ENCODE measurements at regions not wholly inside any gene's neighbourhood (a gene's known extent, or its start where the extent isn't known, plus 50 kb on each side); places are given as distances from the start of the nearest gene placed in this dataset.

DNA sequence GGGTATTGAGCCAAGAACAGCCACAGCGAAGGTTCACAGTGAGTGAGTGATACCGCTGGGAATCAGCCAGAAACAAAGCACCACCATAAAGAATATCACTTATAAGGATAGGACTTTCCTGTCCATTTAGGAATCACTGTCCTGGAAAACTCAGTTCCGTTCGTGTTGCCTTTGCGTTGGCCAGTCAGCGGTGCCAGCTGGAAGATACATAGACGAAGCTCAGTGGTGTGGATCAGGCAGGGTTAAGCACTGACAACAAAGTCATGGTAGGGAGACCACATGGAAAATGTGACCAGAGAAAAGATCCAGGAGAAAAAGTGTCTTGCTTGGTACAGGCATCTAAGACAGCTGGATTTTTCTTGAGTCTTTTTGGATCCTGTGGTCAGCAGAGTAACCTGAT lies 579.7 kb upstream of the DPP6 start:
- no peak for DNase-seq

DNA sequence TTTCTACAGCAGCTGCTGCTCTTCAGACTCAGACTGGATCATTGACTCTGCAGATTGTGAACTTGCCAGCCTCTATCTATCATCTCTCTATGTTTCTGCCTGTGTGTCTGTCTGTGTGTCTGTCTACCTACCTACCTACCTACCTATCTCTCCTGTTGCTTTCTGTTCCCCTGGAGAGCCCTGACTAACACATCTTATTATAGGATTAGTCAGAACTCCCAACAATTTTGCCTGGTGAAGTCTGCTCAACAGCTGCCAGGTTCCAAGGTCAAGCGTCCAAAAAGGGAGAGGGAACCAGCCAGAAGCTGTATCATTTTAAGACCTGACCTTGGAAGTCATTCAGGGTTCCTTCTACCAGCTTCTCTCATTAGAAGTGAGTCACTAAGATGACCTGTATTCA lies 579.0 kb upstream of the DPP6 start:
- no peak for DNase-seq

DNA sequence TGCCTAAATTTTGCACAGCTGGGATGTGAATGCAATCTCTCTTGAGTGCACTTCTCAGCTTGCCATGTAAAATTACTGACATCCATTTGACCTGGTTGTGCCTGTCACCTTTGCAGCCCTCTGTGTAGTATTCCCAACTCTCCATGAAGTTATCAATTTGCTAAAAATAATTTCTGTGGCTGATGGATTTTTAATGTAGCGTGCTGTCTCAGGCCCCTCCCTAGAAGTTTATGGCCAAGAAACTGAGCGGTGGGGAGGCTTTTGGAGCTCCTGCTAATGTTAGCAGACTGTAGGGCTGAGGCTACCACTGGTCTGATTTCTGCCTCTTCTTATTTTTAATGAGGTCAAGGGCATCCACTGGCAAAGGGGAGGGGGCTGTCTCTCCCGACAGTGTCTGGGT lies 577.0 kb upstream of the DPP6 start:
- DNase-seq, result no peak

DNA sequence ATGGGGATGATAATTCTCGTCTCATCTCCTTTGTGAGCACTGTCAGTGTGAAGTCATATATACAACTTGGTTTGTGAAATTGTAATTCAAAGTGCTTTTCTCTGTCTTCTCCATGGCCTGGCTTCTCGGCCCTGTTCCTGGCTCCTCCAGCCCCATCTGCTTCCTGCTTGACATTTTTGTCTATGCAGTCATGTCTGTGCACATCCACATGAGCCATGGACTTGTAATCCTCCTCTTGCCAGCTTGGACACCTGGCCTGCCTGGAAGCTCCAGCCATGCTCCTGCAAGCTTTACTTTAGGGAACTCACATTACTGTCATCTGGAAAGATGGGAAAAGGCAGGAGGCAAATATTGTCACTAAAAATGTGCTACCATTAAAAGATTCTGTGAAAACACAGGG lies 576.0 kb upstream of the DPP6 start:
- DNase-seq, result no peak

DNA sequence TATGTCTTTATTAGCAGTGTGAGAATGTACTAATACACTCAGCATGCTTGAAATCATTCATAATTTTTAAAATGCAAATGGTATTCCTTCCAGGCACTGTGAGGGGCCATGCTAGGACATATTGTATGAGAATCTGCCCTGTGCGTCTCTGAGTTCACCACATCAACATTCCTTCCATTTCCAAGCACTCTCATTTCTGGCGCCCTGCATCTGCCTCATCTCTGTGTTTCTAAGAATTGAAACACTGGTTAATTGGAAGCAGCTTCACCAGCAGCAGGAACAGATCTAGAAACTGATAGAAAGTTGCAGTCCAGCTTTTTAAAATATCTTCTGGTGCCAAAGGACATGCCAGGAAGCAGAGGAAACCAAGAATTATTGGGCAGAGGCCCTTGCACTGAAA lies 555.9 kb upstream of the DPP6 start:
- DNase-seq, result no peak

DNA sequence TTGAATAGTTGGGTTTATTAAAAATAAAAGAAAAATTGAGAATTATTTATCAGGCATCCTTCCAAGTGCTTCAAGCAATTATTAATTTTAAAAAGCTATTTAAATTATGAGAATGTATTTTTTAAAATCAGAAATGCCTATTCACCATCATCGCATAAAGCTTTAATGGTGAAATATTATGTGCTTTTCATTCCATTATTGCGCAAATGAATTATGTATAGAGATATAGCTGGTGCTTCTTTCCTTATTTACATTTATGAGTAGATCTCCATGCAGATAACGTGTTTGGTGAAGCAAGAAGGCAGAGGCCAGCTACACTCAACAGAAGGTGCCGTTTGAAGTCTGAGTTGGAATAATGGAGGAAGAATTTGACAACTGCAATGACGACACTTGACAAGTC lies 549.1 kb upstream of the DPP6 start:
- no peak for DNase-seq

DNA sequence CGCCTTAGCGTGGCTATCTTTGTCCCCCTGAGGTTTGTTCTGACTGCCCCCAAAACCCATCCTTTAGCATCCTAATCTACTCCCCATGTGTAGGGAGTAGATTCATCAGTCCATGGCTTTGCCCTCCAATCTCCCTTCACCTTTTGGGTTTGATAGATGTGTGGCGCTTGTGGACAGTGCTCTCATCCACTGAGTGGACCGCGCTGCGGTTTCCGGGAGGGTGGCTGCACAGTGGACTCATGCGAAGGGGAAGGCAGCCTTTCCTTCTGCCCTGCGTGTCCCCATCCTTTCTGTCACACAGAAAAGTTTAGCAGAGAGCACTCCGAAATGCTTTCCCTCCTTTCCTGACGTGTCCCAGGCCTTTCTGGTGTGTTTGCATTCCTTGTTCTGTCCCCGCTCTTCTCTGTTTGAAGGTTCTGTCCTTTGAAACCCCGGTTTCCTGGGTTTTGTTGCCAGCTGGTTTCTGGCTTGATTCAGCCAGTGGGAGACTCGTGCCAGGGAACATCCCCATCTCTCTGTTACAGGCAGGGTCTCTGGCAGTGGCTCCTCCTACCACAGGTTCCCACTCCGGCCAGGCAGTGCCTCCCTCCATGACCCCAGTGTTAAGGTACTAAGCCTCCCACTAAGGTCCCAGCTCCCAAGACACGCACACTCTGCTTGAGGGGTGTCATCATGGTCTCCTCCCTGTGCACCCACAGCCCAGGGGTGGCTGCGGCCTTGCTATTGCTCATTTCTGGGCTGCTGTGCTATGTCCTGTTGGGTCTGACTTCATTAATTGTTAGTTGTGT lies 547.7 kb upstream of the DPP6 start:
- no peak for DNase-seq

DNA sequence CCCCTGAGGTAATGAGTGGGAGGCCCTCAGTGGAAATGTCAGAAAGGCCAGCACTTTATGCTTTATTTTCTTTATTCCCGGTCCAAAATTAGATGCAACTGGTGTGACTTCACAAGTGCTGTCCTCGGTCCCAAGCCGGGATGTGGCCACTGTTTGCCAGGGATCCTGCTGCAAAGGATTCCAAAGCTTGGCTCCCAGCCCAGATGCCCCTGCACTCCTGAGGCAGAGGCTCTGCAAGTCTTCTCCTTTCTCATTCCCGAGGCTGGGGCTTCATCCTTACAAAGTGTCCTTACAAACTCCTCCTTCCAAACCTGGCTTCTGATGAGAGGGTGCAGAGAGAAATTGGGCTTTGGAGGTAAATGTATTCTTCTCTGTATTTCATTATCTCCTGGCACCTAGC lies 544.3 kb upstream of the DPP6 start:
- DNase-seq, result no peak

DNA sequence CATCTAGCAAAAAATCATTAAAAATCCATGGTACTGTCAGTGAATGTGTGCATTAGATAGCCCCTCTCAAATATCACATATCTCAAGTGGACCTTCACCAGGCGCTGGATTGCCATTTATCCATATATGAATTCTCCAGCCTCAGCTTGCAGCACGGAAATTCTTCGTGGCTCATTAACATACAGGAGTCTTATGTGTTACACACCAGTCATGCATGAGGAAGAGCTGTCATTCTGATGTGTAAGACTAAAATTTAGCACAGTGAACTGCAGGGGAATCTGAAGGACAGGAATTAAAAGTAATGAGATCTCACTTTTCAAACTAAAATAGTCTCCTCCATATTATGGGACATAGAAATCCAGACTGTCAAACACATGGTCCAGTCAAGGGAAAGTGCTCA lies 542.4 kb upstream of the DPP6 start:
- no peak for DNase-seq

DNA sequence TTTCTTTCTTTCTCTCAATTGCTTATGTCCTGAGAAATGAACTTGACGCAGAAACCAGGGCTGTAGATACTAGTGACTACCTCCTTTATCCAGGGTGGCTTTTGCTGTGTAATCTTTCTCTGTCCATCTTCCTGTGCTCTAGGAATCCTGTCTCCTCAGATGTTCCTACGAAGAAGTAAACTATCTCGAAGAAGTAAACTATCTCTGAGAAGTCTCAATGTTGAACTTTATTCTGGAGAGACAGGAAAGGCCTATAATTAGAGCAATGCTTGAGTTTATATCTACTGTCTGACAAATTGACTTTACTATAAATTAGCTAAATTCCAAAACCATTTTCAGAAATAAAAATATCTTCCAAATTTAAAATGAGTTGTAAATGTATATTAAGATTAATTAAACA lies 541.5 kb upstream of the DPP6 start:
- no peak for DNase-seq

DNA sequence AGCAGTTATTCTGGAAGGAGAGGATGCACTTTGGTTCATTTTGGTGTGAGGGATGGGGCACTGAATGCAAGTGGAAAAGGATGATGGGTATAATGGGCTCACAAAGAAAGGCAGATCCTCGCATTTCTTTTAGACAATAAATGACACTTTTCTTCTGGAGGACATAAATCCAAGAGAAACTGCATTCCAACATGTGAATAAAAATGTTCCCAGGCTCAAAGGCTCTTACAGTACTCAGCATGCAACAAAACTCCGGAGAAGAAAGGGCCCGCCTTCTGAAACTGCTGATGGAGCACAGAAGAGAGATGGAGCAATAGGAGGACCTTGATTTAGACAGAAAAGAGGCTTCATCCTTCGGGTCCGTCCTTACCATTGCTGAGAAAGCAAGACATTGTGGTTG lies 538.2 kb upstream of the DPP6 start:
- no peak for DNase-seq

DNA sequence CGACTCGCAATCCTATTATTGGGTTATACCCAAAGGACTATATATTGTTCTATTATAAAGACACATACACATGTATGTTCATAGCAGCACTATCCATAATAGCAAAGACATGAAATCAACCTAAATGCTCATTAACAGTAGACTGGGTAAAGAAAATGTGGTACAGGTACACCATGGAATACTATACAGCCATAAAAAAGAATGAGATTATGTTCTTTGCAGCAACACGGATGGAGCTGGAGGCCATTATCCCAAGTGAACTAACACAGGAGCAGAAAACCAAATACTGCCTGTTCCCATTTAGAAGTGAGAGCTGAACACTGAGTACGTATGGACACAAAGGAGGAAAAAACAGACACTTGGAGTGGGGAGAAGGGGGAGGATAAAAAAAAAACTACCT lies 536.8 kb upstream of the DPP6 start:
- no peak for DNase-seq

DNA sequence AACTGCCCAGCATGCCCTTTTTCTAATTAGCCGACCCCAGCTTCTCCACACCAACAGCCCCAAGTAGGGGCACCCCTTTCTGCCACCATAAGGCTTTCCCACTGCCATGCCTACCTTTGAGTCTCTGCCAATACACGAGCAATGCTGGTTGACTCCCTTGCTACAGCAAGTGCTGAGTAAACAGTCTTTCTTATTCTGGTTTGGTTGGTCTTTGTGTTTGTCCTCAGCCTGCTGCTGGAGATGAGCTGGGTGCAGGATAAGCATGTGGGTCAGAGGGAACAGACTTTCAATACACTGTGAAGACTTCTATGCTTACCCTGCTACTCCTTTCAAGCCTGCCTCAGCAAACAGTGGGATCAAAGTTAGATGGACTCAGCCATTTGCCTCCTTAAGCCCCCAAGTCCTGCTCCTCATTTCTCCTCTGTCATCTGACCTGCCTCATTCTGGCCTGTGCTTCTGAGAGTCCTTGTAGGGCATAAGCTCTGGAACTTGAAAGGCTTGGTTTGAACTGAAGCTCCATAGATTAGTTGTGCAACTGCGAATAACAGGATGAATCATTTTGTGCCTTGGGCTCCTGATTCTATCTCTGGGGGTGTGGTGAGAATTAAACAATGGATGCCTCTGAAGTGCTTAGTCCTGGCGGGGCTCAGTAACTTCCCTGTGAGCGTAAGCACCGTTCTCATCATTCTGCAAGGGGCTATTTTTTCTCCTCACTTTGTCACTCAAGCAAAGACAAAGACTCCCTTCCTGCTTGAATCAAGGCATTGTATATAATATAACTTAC lies 533.8 kb upstream of the DPP6 start:
- DNase-seq, result no peak

DNA sequence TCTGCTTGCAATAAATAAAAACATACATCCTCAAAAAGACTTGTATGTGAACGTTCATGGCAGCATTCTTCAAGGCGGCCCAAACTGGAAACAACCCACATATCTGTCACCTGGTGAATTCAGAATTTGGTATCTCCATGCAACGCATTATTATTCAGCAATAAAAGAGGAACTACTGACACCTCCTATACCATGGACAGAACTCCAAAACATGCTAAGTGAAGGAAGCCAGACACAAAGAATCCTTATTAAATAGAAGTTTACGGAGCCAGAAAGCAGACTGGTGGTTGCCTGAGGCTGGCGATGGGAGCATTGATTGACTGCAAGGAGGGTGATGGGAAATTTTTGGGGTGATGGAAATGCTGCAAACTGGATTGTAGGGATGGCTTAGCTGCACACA lies 530.8 kb upstream of the DPP6 start:
- no peak for DNase-seq

DNA sequence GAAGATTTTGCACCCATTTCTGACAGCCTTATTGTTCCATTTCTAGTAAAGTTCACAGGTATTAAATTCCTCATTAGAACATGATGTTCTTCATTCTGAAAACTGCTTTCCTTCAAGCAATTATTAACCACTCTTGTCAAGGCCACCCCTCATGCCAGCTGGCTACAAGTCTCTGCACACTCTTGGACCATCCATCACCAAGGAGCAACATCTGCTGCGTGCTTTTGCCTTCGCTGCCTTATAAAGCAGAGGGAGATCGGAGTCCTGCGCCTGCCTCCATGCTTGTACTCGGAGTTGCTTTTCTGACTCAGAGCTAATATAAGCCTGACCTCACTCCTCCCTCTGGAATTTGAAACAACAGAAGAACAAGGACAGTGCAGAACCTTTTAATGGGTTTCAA lies 529.9 kb upstream of the DPP6 start:
- no peak for DNase-seq

DNA sequence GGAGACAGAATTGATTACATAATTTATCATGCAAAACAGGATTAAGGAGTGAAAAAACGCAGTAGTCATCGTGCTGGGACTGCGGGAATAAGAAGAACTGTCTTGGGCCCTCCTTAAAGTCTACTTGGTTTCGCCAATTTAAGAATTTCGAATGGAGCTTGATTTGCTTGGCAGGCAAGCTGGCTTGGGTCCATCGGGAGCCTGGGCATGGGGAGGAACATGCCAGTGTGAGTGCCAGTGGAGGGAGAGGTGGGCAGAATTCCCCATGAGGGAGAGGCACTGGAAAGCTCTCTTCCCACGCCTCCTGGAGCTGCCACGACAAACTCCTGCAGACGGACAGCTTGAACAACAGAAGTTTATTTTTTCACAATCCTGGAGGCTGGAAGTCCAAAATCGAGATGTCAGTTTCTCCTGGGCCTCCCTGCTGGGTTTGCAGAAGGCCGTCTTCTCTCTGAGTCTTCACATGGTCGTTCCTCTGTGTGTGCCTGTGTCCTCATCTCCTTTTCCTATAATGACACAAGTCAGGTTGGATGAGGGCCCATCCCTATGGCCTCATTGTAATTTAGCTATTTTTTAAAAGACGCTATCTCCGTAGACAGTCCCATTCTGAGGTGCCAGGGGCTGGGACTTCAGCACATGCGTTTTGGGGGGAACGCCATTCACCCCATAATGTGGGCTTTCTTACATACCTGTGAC lies 528.7 kb upstream of the DPP6 start:
- no peak for DNase-seq

DNA sequence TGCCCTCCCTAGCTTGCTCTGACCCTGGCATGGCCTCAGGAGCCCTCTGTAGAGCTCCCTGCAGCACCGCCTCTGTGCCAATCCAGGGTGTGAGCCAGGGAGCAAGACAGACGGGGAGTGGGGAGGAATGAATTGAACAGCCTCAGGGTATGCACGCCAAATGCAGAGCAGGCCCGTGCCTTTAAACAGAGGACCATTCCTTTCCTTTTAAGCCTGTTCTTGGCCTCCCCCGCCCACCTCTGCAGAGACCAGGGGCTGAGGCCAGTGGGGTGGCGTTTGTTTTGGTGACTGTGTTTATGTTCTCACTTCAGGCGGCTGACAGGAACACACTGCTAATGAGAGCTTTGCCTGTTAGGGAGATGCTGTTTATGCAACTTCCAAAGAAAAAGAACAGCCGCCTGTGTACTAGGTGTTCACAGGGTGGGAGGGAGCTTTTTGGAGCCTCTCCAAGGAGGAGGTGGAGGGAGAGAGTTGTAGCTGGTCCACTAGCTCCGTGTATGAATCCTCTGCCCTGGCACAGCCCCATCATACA lies 528.1 kb upstream of the DPP6 start:
- no peak for DNase-seq

DNA sequence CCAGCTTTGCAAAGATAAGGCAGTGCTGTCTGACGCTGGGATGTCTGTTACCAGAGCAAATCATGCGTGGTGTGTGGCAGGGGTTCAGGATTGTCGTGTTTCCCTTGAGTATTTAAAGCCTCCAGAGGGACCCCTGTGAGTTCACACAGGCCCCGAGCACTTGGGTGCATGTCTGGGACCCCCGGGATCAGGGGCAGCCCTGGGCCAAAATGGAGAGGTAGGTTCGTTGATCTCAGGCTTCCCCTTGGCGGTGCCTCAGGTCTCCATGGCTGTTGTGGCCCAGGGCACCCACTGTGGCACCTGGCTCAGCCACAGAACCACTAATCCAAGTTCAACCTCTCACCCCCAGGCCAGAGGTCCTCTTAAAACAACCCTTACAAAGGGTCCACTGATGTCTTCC lies 523.1 kb upstream of the DPP6 start:
- DNase-seq, result no peak

DNA sequence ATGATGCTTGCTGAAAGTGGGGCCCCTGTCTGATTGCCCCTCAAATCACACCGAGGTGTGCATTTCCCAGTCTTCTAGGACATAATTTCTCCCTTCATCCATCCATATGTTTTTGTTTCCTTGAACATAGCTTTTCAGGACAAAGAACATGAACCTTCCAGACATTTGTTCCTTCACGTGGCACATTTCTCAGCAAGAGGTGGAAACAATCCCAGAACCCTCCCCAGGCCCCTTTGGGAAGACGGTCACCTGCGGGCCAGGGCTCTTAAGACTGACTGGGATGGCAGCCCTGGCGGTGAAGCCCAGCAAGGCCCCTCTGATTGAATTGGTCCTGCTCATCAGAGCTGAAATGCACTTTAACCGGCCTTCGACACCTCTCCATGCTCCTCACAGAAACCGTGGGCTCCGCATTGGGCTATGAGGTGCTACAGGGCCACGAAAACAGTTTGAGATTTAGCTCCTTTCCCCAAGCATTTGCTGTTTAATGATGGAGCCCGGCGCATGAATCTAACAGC lies 522.5 kb upstream of the DPP6 start:
- DNase-seq, result no peak

DNA sequence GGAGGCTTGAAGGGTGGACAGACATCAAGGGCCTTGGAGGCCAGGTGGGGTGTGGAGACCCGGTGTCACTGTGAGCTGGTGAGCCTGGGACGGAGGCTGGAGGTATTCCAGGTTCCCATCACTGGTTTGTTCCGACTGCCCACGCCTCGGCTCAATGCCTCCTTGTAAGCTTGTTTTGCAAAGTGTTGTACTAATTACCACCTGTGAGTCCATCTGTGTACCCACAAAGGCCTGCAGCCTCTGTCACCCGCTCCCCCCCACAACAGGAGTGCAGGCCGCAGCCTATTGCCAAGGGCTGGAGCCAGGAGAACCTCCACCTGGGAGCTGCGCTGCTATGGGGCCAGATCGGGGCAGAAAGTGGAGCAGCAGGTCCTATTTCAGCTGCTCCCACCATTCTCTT lies 521.8 kb upstream of the DPP6 start:
- DNase-seq, result no peak

DNA sequence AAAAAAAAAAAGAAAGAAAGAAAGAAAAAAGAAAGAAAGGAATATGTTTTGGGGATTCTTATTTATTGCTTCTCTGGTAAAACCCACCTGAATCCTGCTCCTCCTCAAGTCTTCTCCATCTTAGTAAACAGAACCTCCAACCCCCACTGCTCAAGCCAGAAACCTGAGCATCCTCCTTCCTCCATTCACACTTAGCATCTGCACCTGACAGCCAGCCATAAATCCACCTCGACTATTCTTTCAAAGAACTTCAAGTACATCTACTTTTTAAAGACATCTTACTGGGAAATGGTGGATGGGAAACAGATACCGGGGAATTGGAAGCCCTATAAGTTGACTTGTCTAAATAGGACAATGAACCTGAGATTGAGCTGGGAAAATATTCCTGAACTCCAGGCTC lies 519.9 kb upstream of the DPP6 start:
- no peak for DNase-seq

DNA sequence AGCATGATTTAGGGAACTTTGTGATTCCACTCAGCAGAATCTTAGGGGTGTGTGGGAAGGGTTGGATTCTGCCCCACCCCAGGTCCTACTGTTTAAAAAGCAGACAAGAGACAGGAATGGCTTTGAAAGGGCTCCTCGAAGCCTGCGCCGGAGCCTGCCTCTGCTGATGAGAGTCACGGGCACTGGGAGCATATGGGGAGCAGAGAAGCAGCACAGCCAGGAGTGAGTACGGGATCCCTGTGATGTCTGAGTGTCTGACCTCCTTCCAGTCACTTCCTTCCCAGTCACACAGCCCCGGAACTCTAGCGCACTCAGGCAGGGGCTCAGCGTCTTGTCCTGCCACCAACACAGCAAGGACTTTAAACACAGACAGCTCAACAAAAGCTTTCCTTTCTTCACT lies 514.9 kb upstream of the DPP6 start:
- DNase-seq, result no peak

DNA sequence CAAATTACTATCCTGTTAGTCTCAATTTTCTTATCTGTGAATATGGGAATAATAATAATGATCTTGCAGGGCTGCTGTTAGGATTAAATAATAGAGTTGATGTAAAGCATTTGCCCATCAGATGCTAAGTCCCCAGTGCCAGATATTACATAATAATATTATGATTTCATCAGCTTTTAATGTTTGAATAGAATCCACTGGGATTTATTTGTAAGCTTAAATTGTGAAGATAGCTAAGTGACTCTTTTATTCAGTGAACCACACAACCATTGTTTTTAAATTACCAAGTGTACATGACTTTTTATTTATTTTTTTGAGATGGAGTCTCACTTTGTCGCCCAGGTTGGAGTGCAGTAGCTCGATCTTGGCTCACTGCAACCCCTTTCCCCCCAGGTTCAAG lies 510.3 kb upstream of the DPP6 start:
- DNase-seq, result no peak

DNA sequence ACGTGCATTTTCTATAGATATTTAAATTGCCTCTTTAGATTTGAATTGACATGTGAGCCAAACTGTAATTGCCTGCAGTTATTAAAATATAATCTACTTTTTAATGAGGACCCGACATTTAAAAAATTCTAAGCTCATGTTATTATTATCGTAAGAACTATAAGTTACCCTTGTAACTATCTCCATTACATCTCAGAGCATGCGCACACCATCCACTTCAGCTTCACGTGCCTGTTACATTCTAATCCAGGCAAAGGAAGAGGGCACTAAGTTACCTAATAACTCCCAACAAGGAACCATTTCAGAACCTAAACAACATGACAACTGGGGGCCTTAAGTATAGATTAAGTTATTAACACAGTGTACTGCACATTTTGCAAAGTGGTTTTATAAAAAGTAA lies 509.0 kb upstream of the DPP6 start:
- DNase-seq, result no peak

Data from activated CD4-positive, alpha-beta T cell treated with anti-CD3 and anti-CD28 coated beads, Interleukin-10, Interleukin-2, amounts not matched to agents 100 ng/mL and 50 ng/mL, durations not matched to agents 16 hours and 8 hours (primary cell).